Neural progenitor cell (in vitro differentiated cells): ENCODE measurements at regions not wholly inside any gene's neighbourhood (a gene's known extent, or its start where the extent isn't known, plus 50 kb on each side); places are given as distances from the start of the nearest gene placed in this dataset.

Source experiments
- CTCF ChIP-seq: fragments of 200-600 bp; sonication (generic); IDR thresholded peaks from 2 replicates; pipeline ENCODE4 v1.5.1; 2017; ENCODE audit warnings: antibody characterized with exemption, mild to moderate bottlenecking
- EZH2 ChIP-seq: fragments of 200-600 bp; sonication (generic); IDR thresholded peaks from 2 replicates; pipeline ENCODE4 v1.6.1; 2017; ENCODE audit warnings: antibody characterized with exemption, mild to moderate bottlenecking, moderate library complexity

- TF ChIP-seq CTCF (no peak), EZH2 (no peak)
These were observed 66.6 kb upstream of the CCN6 start for GRCh38 chr6:111987295-111987694.
